ENCODE measurements at regions not wholly inside any gene's neighbourhood (a gene's known extent, or its start where the extent isn't known, plus 50 kb on each side); places are given as distances from the start of the nearest gene placed in this dataset.

DNA sequence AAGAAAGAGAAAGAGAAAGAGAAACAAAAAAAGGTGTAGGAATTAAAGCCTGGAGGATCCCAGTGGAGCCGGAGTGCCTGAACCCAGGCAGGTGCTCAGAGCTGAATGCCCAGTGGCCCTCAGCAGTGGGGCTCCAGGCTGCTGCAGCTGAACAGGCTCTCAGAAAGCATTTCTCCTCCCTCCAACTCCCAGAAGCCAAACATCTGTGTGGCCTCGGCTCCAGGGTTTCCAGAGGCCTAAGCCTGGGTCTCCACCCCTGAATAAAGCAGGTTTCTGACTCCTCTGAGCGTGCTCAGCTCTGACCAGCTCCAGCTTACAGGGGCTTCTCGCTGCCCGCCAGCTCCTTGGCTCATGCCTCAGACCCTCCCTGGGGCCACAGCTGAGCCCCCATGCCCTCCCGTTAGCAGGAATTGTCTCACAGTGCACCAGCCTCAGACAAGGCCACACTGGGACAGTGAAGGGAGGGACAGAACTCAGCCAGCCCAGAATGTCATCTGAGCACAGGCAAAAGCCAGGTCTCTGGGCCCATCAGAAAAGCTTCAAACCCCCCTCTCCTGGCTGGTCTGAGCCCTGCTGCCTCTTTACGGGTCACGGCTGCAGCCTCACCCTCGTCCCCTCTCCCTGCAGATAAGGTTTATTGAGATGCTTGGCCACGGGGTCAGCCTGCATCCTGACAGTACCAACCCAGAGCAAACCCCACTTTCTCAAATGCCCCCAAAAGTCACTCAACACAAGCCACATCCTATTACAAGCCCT is 114.4 kb upstream of the PPP1R26 start:
- in situ Hi-C loops (cut with MboI; ENCODE audit: low sequenced_read_pairs, unreplicated experiment) = no loop called here
- no peak for DNase-seq (ENCODE audit: low spot score)

DNA sequence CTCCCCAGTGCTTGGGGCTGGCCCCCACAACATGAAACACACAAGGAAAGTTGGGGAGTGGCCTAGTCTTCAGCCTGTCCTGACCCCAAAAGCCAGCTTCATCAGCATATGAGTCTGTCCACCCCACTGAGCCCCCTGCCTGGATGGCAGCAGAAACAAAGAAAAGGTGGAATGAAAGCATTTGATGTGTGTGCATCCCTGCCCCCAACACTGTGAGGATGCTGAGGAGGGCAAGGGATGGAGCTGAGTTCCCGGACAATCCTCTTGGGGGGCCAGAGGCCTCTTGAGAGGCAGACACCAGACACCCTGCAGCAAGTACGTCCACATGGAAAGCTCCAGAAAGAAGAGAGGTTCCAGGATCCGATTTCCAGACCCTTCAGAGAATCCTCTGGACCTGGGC is 113.5 kb upstream of the PPP1R26 start:
- TF ChIP-seq, protein P1, sequence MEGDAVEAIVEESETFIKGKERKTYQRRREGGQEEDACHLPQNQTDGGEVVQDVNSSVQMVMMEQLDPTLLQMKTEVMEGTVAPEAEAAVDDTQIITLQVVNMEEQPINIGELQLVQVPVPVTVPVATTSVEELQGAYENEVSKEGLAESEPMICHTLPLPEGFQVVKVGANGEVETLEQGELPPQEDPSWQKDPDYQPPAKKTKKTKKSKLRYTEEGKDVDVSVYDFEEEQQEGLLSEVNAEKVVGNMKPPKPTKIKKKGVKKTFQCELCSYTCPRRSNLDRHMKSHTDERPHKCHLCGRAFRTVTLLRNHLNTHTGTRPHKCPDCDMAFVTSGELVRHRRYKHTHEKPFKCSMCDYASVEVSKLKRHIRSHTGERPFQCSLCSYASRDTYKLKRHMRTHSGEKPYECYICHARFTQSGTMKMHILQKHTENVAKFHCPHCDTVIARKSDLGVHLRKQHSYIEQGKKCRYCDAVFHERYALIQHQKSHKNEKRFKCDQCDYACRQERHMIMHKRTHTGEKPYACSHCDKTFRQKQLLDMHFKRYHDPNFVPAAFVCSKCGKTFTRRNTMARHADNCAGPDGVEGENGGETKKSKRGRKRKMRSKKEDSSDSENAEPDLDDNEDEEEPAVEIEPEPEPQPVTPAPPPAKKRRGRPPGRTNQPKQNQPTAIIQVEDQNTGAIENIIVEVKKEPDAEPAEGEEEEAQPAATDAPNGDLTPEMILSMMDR (IDR thresholded peaks at IDR 0.05; ENCODE audit: borderline replicate concordance, control extremely low read depth, extremely low read depth, insufficient read depth, missing control alignments) = no peak
- in situ Hi-C loops (cut with MboI; ENCODE audit: low sequenced_read_pairs, unreplicated experiment) = no loop called here
- no peak for DNase-seq (ENCODE audit: low spot score)

More for the DNA sequence above, 114.4 kb upstream of the PPP1R26 start:
- TF ChIP-seq, protein P1 (IDR thresholded peaks at IDR 0.05; ENCODE audit: borderline replicate concordance, control extremely low read depth, extremely low read depth, insufficient read depth, missing control alignments) = no peak

DNA sequence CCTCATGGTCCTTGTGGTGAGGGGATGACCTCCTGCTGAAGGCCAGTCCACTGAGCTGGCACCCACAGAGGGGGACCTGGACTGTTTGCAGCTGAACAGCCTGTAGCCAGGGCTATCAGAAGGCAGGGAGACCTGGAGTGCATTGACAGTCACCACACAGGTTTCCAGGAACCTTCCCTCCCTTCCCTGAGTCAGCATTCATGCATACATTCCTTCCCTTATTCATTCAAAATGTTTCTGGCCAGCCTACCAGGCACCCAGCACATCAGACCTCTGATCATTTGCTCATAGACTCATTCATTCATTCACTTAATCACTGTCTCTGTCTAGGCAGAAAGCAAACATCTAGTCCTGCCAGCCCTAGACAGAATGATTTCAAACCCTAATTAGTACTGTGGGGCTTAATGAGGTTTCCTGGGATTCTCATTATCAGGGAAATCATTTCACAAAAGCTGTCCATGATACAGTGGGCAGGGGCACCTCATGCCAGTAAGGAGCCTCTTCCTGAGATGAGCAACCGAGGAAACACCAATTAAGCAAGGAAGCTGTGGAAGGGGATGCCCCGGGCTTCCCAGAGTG is 110.1 kb upstream of the PPP1R26 start:
- in situ Hi-C loops (cut with MboI; ENCODE audit: low sequenced_read_pairs, unreplicated experiment) = no loop called here

DNA sequence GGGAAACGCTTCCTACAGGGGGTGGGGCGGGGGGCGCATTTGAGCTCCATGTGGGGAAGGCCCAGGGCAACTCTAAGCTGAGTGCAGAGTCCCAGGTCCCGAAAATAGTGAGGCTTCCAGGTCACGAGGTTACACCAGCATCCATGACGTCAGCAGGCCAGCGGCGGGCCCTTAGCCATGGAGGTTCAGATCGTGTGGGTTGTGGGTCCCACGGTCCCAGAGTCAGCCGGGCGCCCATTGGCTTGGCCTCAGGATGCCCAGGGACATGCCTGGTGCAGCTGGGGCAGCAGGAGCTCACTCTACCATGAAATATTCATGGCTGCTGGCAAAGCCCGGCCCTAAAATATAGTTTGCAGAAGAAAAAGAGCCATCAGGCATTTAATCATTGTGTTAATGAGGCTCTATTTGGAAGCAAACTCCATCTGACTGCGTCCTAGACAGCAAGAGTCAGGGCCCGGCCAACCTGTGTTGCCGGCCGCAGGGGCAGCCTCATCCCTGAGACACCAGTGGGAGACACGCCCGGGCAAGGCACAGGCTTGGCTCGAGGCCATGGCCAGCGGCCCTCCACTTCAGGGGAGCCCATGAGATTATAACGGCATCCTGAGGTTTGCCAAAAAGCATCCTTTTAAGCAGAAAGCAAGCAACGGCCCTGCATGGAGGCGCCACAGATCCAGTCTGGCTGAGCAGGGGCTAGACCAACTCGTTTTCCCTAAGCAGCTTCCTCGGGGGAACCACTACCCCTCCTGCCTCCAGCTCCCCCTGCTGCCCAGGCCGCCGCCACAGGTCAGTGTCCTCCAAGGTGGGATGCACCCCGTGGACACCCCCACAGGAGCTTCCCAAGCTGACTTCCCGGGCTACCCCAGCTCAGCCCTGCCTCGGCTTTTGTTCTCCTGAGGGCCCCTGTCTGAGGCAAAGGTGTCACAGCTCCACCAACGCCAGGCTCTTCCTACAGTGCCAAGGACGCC is 108.9 kb upstream of the PPP1R26 start:
- in situ Hi-C loops (cut with MboI; ENCODE audit: low sequenced_read_pairs, unreplicated experiment) = no loop called here
- TF ChIP-seq, protein P1 (IDR thresholded peaks at IDR 0.05; ENCODE audit: borderline replicate concordance, control extremely low read depth, extremely low read depth, insufficient read depth, missing control alignments) = no peak
- no peak for DNase-seq (ENCODE audit: low spot score)

More for the DNA sequence above, 110.1 kb upstream of the PPP1R26 start:
- no peak for DNase-seq (ENCODE audit: low spot score)
- TF ChIP-seq, protein P1 (IDR thresholded peaks at IDR 0.05; ENCODE audit: borderline replicate concordance, control extremely low read depth, extremely low read depth, insufficient read depth, missing control alignments) = no peak

DNA sequence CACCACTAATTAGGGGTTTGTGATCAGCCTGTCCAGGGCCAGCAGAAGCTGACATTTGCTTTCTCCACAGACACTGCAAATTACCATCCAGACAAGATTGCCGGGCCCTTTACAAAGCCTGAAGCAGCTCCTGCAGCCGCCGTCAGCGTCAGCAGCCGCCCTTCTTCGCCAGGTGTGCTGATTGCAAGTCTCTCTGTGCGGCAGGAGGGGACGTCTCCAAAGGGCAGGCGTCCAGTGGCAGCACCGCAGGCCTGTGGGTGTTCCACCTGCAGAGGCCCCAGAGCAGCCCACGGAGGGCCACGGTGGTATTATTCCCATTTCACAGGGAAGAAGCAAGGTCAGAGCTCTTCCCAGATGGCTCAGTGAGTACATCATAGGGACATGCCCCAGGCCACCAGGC is 108.0 kb upstream of the PPP1R26 start:
- TF ChIP-seq, protein P1 (IDR thresholded peaks at IDR 0.05; ENCODE audit: borderline replicate concordance, control extremely low read depth, extremely low read depth, insufficient read depth, missing control alignments) = no peak
- in situ Hi-C loops (cut with MboI; ENCODE audit: low sequenced_read_pairs, unreplicated experiment) = no loop called here

DNA sequence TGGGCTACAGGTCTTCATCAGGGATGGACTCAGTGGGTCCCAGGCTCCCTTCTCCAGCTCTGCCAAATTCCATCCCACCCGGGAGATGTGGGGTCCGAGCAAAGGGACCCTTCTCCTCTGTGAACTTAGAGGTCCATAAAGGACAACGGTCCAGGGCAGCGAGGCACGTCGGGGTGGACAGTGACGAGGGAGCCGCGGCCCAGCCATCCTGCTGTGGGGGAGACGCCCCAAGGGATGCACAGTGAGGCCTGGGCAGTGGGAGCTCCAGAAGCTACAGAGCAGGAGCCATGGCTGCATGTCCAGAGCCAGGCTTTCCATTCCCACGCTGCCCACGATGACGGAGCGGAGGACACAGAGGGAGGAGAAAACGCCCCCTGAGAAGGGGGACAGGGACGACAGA is 107.5 kb upstream of the PPP1R26 start:
- no peak for DNase-seq (ENCODE audit: low spot score)
- in situ Hi-C loops (cut with MboI; ENCODE audit: low sequenced_read_pairs, unreplicated experiment) = no loop called here
- TF ChIP-seq, protein P1 (IDR thresholded peaks at IDR 0.05; ENCODE audit: borderline replicate concordance, control extremely low read depth, extremely low read depth, insufficient read depth, missing control alignments) = no peak

More for the DNA sequence above, 108.0 kb upstream of the PPP1R26 start:
- DNase-seq (ENCODE audit: low spot score) = no peak

All from GM13976 (cell line).